ACC112 (cell line): ENCODE measurements at regions not wholly inside any gene's neighbourhood (a gene's known extent, or its start where the extent isn't known, plus 50 kb on each side); places are given as distances from the start of the nearest gene placed in this dataset.
"Not testable (repeated sequence)": the region's sequence is repeated elsewhere in the genome, so short reads cannot be mapped to it uniquely, and the experiment has no call there.

Source experiments
- H2AFZ ChIP-seq: fragments of 200-600 bp; sonication (generic); one replicate; pipeline ENCODE4 v1.6.0; 2017; ENCODE audit warnings: antibody characterized with exemption, low read length; ENCODE audit not compliant: unreplicated experiment
- H3K27ac ChIP-seq: fragments of 200-600 bp; sonication (generic); 2 replicates; pipeline ENCODE4 v1.5.1; 2014; ENCODE audit warnings: low read depth, mild to moderate bottlenecking, antibody characterized with exemption, low read length, moderate library complexity
- H3K27me3 ChIP-seq: fragments of 200-600 bp; sonication (generic); 2 replicates; pipeline ENCODE4 v1.6.1; 2014; ENCODE audit warnings: mild to moderate bottlenecking, antibody characterized with exemption, low read length, moderate library complexity, mixed read lengths; ENCODE audit not compliant: insufficient read depth
- H3K36me3 ChIP-seq: fragments of 200-600 bp; sonication (generic); 2 replicates; pipeline ENCODE4 v1.6.1; 2016; ENCODE audit warnings: mild to moderate bottlenecking, antibody characterized with exemption, low read length, moderate library complexity, mixed read lengths; ENCODE audit not compliant: insufficient read depth
- H3K4me1 ChIP-seq: fragments of 200-600 bp; sonication (generic); one replicate; pipeline ENCODE4 v1.6.1; 2016; ENCODE audit warnings: low read length, mixed read lengths; ENCODE audit not compliant: insufficient read depth, unreplicated experiment, control insufficient read depth
- H3K4me3 ChIP-seq: fragments of 200-600 bp; sonication (generic); 2 replicates; pipeline ENCODE4 v1.5.1; 2014; ENCODE audit warnings: mild to moderate bottlenecking, low read depth, low read length
- H3K79me2 ChIP-seq: fragments of 200-600 bp; sonication (generic); one replicate; pipeline ENCODE4 v1.6.0; 2016; ENCODE audit warnings: low read length; ENCODE audit not compliant: control insufficient read depth, unreplicated experiment, insufficient read depth

DNA sequence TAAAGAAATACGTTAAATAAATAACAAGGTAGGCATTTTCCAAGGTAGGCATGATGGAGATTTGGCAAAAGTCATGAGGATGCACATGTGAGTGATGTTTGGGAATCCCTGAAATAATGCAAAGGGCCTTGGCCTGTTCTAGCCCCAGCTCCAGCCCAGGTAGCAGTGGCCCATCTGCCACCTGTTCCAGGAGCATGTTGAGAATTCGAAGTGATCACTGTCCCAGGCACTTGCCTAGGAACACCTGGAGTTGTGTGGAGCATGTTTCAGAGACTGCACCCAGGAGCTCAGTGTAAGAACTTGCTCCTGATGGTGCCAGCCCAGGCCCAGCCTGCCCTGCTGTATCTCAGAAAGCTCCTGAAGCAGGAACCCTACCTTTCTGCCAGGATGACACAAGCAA is 201.4 kb downstream of the NPIPB11 start:
- not testable (repeated sequence) for H3K79me2 ChIP-seq, H3K27me3 ChIP-seq, H3K4me3 ChIP-seq, H3K4me1 ChIP-seq, H3K27ac ChIP-seq, H2AFZ ChIP-seq, H3K36me3 ChIP-seq

DNA sequence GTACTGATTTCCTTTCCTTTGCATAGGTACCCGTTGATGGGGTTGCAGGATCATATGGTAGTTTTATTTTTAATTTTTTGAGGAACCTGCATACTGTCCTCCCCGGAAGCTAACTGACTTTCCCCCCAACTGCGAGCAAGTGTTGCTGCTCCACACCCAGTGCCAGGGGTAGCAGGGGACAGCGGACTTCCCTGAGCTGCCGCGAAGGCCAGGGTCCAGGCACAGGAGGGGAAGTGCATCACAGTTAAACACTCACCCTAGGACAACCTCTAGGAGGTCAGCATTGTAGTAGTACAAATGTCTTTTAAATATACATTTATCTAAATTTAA is 201.7 kb downstream of the NPIPB11 start:
- Histone ChIP-seq H3K4me1 (no peaks in the 10 kb centered on the region), H3K36me3 (no peaks in the 10 kb centered on the region), H3K27me3 (no peaks in the 10 kb centered on the region), H3K4me3 (no peak overlapping the region), H3K27ac (no peak overlapping the region), H2AFZ (no peak overlapping the region), H3K79me2 (no peaks in the 10 kb centered on the region)

DNA sequence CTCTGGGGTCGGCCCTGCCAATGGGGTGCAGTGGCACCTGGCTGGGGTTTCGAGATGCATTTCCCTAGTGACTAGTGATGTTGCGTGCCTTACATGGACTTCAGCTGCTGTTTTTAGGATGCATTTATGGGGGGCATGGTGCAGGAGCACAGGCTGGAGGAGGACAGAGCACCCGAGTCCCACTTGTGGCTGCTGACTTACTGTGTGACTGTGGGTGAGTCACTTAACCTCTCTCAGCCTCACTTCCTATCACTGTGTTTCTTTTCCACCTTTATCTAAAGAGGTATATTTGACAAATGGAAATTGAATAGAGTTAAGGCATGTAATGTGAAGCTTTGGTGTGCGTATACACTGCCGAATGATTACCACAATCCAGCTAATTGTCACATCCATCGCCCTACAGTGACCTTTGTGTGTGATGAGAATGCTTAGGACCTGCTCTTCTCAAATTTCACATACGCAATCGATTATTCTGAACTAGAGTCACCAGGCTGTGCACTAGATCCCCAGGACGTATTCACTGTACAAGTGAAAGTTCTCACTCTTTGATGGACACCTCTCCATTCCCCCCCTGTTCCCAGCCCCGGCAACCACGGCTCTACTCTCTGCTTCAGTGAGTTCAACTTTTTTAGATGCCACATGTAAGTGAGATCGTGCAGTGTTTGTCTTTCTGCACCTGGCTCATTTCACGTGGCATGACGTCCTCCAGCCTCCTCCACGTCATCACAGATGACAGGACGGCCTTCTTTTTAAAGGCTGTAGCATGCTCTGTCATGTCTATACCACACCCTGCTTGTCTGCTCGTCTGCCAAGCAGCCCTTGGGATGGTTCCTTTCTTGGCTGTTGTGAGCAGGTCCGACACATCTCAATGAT is 202.3 kb downstream of the NPIPB11 start:
- not testable (repeated sequence) for H3K79me2 ChIP-seq, H3K36me3 ChIP-seq, H2AFZ ChIP-seq, H3K4me1 ChIP-seq, H3K27me3 ChIP-seq, H3K4me3 ChIP-seq, H3K27ac ChIP-seq

GRCh38 chr16:29203046-29203932 is 203.2 kb downstream of the NPIPB11 start:
- not testable (repeated sequence) for H3K36me3 ChIP-seq, H3K79me2 ChIP-seq, H3K4me3 ChIP-seq, H3K4me1 ChIP-seq, H2AFZ ChIP-seq, H3K27me3 ChIP-seq, H3K27ac ChIP-seq

- not testable (repeated sequence) for H3K27ac ChIP-seq
Measured at GRCh38 chr16:29202642-29203041, 203.9 kb downstream of the NPIPB11 start.

DNA sequence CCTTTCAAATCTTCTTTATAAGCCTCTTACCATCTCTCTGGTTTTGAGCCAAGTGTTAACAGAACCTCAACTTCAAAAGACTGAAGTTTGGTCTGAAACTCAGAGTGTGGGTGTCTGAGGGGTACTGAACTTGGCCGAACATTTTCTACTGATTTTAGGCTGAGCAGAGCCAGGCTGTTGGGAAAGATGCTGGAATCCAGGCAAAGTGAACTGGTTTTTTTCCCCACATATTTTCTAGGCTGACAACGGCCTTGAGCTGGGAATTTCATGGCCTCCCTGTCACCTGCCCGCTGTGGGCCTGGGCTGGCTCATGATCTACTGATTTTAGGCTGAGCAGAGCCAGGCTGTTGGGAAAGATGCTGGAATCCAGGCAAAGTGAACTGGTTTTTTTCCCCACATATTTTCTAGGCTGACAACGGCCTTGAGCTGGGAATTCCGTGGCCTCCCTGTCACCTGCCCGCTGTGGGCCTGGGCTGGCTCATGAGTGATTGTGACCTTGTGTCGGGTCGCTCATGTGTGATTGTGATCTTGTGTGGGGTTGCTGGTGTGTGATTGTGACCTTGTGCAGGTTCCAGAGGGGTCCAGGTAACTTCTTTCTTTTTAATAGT is 204.4 kb downstream of the NPIPB11 start:
- H3K36me3 ChIP-seq, H3K27ac ChIP-seq, H3K27me3 ChIP-seq: not testable (repeated sequence)

More at GRCh38 chr16:29202642-29203041, 203.9 kb downstream of the NPIPB11 start:
- H3K4me1 ChIP-seq, H3K4me3 ChIP-seq, H3K79me2 ChIP-seq, H3K27me3 ChIP-seq, H2AFZ ChIP-seq, H3K36me3 ChIP-seq: not testable (repeated sequence)

GRCh38 chr16:29201296-29202024 is 205.1 kb downstream of the NPIPB11 start:
- H2AFZ ChIP-seq, H3K4me1 ChIP-seq, H3K27me3 ChIP-seq, H3K4me3 ChIP-seq, H3K79me2 ChIP-seq, H3K36me3 ChIP-seq: not testable (repeated sequence)
- peak overlapping the region; percentile 19; the same call in 1 of the 2 replicates for H3K27ac ChIP-seq

More for the DNA sequence above, 204.4 kb downstream of the NPIPB11 start:
- H3K79me2 ChIP-seq, H3K4me3 ChIP-seq, H2AFZ ChIP-seq, H3K4me1 ChIP-seq: not testable (repeated sequence)

DNA sequence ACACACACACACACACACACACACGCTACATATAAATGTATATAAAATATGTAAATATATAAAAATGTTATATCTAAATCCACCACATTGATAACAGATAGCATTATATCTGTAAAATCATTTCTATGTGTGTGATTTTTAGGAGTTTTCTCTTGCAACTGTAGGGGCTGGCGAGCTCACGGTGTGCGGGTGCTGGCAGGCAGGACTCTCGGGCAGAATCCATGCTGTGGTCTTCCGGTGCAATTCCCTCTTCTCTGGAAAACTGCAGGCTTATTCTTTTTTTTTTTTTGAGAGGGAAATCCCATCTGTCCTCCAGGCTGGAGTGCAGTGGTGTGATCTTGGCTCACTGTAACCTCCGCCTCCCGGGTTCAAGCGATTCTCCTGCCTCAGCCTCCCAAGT is 205.8 kb downstream of the NPIPB11 start:
- H3K4me3 ChIP-seq, H3K79me2 ChIP-seq, H3K36me3 ChIP-seq, H2AFZ ChIP-seq, H3K4me1 ChIP-seq, H3K27me3 ChIP-seq: not testable (repeated sequence)
- peak overlapping the region; percentile 95 for H3K27ac ChIP-seq

DNA sequence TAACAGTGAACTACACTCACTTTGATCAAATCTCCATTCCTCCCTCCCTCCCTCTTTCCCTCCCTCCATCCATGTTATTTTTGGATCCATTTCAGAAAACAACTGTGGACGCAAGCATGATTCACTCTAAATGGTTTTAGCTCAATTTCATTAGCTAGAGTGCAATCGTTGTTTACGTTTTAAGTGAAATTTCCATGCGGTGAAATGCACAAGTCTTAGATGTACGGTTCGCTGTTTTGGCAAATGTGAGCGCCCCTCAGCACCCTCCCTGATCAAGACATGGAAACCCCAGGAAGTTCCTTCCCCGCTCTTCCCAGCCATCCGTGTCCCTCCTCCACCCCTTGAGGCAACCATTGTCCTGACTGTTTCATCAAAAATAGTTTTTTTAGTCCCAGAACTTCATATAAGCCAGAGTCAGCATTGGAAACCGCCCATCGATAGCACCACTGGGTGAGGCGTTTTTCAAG is 206.3 kb downstream of the NPIPB11 start:
- H2AFZ ChIP-seq, result peak overlapping the region; percentile 3
- H3K27me3 ChIP-seq, H3K79me2 ChIP-seq, H3K4me1 ChIP-seq, H3K36me3 ChIP-seq: not testable (repeated sequence)
- peak overlapping the region; percentile 53 for H3K4me3 ChIP-seq
- peak overlapping the region; percentile 95 for H3K27ac ChIP-seq

DNA sequence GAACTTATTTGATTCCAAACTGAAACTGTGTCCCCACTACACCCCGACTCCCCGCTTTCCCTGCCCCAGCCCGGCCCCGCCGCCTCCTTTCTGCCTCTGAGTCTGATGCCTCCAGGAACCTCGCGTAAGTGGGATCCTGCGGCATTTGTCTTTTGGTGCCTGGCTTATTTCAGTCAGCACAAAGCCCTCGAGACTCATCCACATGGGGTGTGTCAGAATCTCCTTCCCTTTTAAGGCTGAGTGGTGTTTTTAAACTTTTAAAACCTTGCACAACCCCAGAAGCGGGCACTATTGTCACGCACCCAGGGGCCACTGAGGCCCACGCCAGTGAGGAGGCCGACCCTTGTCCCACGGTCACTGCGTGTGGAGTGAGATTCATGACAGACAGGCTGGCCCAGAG is 206.9 kb downstream of the NPIPB11 start:
- H3K79me2 ChIP-seq, H3K4me1 ChIP-seq, H3K27me3 ChIP-seq, H3K36me3 ChIP-seq, H2AFZ ChIP-seq: not testable (repeated sequence)
- peak overlapping the region; percentile 47 for H3K4me3 ChIP-seq
- H3K27ac ChIP-seq, result peak overlapping the region; percentile 95
